Right ventricle myocardium inferior (tissue), 1 donor: ENCODE measurements at regions not wholly inside any gene's neighbourhood (a gene's known extent, or its start where the extent isn't known, plus 50 kb on each side); places are given as distances from the start of the nearest gene placed in this dataset.
"Not testable (repeated sequence)": the region's sequence is repeated elsewhere in the genome, so short reads cannot be mapped to it uniquely, and the experiment has no call there.

Experiments used
- ATAC-seq: fragments of 200-7000 bp; cut with Tn5 transposase; one replicate; pipeline ENCODE4 v1.9.1; 2020; ENCODE audit warnings: mild to moderate bottlenecking, moderate library complexity
- DNase-seq: peaks from one replicate; pipeline ENCODE4 v3.0.0; 2021; ENCODE audit errors: missing footprints
- intact Hi-C: fragments of 100-400 bp; cut with DNase I; formaldehyde crosslinking; loops from one replicate; pipeline ENCODE4 v1.11.0; 2022
- donor health status: DM: no; HTN: yes; CAD: no; lungs with severe emphysema.

- no peak for ATAC-seq
- DNase-seq = no peak
- intact Hi-C loops = no loop called here
These were observed 141.9 kb upstream of the RBBP8 start for GRCh38 chr18:22791310-22791610.

DNA sequence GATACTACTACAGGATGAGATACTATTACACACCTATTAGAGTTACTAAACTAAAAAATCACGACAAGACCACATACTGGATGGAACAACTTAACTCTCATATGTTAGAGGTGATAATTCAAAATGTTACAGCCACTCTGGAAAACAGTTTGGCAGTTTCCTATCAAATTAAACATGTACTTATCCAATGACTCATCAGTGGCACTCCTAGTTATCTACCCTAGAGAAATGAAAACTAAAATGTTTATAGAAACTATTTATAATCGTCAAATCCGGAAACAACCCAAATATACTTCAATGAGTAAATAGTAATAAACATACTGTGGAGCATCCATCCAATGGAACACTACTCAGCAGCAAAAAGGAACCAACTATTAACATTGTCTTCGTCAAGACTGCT is 137.0 kb upstream of the RBBP8 start:
- ATAC-seq (no peak), DNase-seq (no peak)
- intact Hi-C loops = no loop called here

GRCh38 chr18:22800551-22800951 is 132.6 kb upstream of the RBBP8 start:
- ATAC-seq = peak; percentile 76
- DNase-seq = no peak
- intact Hi-C loops = loop anchor here (5.0 kb wide), 1 partner anchor 182 kb away; no protein-coding TSS in a partner anchor

DNA sequence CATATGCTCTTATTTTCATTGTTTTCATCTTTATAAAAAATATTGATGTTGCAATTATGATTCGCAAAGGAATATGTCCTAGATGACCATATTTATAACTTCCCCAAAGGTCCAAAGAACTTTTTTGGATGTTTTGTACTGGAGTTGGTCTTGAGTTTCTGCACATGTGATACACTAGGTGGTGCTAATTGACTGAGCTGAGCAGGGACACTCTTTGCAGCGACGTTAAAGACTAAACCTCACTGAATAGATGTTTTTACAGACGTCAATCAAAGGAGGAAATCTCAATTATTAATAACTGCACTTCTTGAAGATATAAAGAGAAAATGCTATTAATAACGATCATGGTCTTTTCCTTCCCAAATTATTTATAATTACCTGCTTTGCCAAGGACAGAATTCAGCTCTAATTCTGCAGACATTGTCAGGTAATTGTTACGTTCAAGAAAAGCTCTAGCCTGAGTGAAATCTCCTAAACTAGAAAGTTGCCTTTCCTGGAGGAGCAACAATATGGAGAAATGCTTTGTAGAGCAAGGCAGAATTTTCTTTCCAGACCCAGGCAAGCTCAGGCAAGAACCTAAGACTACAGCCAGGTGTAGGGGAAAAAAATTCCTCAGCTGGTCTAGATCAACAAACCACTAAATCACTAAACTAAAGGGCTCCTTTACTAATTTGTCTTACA is 119.3 kb upstream of the RBBP8 start:
- no peak for DNase-seq
- intact Hi-C loops = loop anchor here (10.0 kb wide), 1 partner anchor 561 kb away; no protein-coding TSS in a partner anchor
- ATAC-seq = no peak

DNA sequence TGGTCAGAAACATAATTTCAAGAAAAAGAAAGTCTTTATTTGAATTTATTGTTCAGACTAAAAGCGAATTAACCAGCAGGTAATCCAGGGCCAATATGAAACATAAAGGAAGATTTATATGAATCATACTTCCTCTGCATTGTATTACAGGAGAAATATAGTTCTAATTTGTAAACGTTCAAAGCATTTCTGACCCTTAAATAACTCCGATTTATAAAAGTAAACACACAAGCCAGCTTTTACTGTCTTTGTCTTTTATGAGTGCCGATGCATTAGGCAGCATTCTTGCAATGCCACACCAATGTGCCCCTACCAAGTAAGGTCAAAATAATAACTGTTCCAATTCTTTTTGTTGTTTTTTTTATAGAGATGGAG is 118.8 kb upstream of the RBBP8 start:
- ATAC-seq (no peak), DNase-seq (no peak)
- intact Hi-C loops = loop anchor here (10.0 kb wide), 1 partner anchor 560 kb away; no protein-coding TSS in a partner anchor

DNA sequence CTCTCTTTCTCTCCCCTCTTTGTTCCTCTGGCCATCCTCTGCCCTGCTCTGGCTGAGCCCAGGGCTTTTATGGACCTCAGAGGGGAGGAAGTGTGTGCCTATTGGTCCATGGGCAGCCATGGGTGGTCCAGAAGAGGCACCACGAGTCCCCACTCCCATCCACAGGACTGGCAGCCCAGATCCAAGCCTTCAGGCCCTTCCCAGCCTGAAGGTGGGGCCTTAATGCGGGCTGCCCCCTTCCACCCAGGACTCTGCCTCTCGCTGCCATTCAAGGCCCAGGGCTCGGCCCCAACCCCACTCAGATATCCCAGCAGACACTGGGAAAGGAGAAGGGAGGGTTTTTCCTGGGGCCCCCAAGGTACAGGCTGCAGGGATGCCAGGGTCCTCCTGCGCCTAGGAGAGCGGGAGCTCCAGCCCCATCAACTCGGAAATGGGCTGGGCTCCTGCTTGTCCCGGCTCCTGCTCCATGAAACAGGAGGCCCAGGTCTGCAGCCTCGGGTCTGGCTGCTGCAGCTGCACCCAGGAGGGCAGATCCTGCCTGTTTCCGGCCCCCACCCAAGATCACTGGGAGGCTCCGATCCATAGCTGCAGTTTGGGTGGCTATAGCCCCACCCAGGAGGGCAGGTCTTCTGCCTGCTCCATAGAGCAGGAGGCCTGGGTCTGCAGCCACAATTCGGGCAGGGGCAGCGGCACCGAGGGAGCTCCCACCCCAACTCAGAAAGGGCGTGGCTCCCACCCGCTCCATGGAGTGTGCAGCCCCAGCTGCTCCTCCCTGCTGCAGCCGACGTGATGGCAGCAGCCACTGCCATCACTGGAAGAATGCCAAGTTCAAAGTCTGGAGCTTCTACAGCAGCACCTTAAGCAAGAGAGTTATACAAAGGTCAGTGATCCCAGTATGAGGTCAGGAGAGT is 116.6 kb upstream of the RBBP8 start:
- intact Hi-C loops = loop anchor here (10.0 kb wide), 1 partner anchor 558 kb away; no protein-coding TSS in a partner anchor
- ATAC-seq = no peak
- no peak for DNase-seq

DNA sequence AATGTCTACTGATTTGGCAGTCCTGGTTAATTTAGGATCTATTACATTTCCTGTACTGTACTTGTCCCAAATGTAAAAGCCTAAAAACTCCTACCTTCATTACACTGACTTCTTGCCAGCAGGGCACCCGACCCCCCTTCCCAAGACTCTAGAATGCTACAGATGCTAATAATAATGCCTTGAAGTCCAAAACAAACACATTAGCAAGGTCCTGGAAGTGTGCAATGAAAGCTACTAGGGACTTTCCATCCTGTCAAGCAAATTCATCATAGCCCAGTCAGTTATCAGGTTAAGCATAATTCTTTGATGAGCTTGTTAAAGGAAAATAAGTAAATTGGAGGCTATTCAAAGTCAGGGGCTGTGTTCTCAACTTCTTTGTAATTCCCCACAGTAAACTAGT is 115.3 kb upstream of the RBBP8 start:
- DNase-seq = no peak
- intact Hi-C loops = loop anchor here (10.0 kb wide), 1 partner anchor 557 kb away; no protein-coding TSS in a partner anchor
- no peak for ATAC-seq

DNA sequence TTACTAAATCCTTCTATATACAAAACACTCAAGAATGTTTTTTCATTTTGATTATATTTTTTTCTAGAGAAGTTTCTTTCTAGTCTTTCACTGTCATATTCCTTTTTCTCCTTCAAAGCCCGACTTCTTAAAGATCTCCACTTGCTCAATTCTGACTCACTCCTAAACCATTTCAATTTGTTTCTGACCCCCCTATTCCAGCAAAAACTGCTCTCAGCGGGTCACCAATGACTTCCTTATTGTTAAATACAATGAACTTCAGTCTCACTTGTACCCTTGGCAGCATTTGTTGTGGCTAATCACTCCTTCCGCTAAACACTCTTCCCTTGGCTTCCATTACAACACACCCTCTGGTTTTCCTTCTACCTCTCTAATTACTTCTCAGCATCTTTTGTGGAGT is 111.1 kb upstream of the RBBP8 start:
- ATAC-seq (no peak), DNase-seq (no peak)
- intact Hi-C loops = no loop called here

- intact Hi-C loops = no loop called here
- DNase-seq = no peak
- ATAC-seq = no peak
These were observed 110.2 kb upstream of the RBBP8 start for GRCh38 chr18:22822841-22823508.

DNA sequence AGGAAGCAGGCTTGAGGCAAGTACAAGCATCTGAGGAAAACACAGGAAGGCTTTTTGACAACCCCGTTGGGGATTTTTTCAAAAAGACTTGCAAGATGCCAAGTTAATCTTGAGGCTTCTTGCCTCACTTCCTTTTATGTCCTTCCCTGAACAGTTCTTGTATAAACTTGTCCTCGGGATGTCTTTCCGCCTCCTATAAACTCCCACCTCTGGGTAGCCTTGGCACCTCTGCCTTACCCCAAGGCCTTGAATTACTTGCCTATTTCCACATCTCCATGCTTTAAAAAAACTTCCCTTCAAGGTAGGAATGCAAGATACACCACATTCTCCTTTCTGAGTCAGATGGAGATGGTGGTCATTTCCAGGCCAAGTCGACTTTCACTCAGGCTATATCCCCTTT is 106.4 kb upstream of the RBBP8 start:
- ATAC-seq (no peak), DNase-seq (no peak)
- intact Hi-C loops = no loop called here

GRCh38 chr18:22827216-22827615 is 105.9 kb upstream of the RBBP8 start:
- DNase-seq (no peak), ATAC-seq (no peak)
- intact Hi-C loops = no loop called here

- ATAC-seq = no peak
- no peak for DNase-seq
- intact Hi-C loops = no loop called here
These were observed 105.4 kb upstream of the RBBP8 start for GRCh38 chr18:22827741-22828140.

DNA sequence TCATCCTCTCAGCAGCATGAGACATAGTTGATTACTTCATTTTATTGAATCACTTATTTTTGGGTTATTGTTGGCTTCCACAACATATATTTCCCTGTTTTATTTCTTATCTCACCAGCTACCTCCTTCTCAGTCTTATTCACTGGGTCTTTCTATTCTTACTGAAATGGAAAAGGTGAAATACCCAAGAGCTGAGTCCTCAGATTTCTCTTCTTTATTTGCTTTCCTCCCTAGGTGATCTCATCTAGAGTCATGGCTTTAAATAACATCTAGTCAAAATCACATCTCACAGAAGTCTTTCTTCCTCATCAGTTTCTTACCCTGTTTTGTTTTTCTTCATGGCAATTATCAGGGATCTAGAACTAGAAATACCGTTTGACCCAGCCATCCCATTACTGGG is 105.0 kb upstream of the RBBP8 start:
- no peak for ATAC-seq

GRCh38 chr18:22828583-22828982 is 104.5 kb upstream of the RBBP8 start:
- intact Hi-C loops, ATAC-seq: not testable (repeated sequence)

More for the DNA sequence above, 105.0 kb upstream of the RBBP8 start:
- DNase-seq = no peak
- intact Hi-C loops = no loop called here

GRCh38 chr18:22829781-22830180 is 103.3 kb upstream of the RBBP8 start:
- DNase-seq = no peak
- intact Hi-C loops = no loop called here
- no peak for ATAC-seq

More at GRCh38 chr18:22828583-22828982, 104.5 kb upstream of the RBBP8 start:
- not testable (repeated sequence) for DNase-seq

DNA sequence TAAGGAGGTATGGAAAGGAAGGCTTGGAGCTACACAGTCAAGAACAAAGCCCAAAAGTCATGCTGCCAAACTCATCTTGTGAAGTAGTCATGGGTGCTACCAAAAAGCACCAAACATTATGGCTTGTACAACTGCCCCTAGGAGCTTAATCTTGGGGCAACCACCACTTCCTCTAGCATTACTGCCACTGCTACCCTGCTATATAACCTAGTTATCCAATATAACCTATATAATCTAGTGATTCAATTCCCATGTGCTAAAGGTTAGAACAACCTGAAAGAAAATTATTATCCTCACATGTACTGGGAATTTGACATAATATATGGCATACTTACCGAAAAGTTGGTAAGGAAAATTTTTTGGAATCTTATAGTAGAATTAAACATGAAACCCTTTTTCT is 102.6 kb upstream of the RBBP8 start:
- ATAC-seq (no peak), DNase-seq (no peak)
- intact Hi-C loops = no loop called here

GRCh38 chr18:22831441-22831904 is 101.7 kb upstream of the RBBP8 start:
- ATAC-seq (no peak), DNase-seq (no peak)
- intact Hi-C loops = no loop called here

GRCh38 chr18:22836932-22837331 is 96.2 kb upstream of the RBBP8 start:
- ATAC-seq (no peak), DNase-seq (no peak)
- intact Hi-C loops = no loop called here

- DNase-seq (no peak), ATAC-seq (no peak)
- intact Hi-C loops = no loop called here
These were observed 94.9 kb upstream of the RBBP8 start for GRCh38 chr18:22838221-22838620.
